NT2/D1 (cell line): ENCODE measurements at regions not wholly inside any gene's neighbourhood (a gene's known extent, or its start where the extent isn't known, plus 50 kb on each side); places are given as distances from the start of the nearest gene placed in this dataset.

Experiments used
- SUZ12 ChIP-seq: IDR thresholded peaks from 2 replicates; pipeline ENCODE4 v1.6.1; 2011; ENCODE audit not compliant: insufficient read length, insufficient read depth; ENCODE audit errors: extremely low read depth
- YY1 ChIP-seq: IDR thresholded peaks from 2 replicates; pipeline ENCODE4 v1.6.1; 2011; ENCODE audit not compliant: insufficient read length, insufficient read depth
- ZNF274 ChIP-seq: IDR thresholded peaks from 2 replicates; pipeline ENCODE4 v1.6.1; 2011; ENCODE audit warnings: mild to moderate bottlenecking, low read depth, low read length

- TF ChIP-seq YY1 (no peak), SUZ12 (no peak), ZNF274 (no peak)
These were observed 66.7 kb upstream of the CYP1B1 start for GRCh38 chr2:38142627-38143026.
